Muscle of back (tissue), 3 donors: ENCODE measurements at regions not wholly inside any gene's neighbourhood (a gene's known extent, or its start where the extent isn't known, plus 50 kb on each side); places are given as distances from the start of the nearest gene placed in this dataset.
A peak's percentile ranks its signal among the peaks of the same experiment; 100 is the strongest.
"Not testable (repeated sequence)": the region's sequence is repeated elsewhere in the genome, so short reads cannot be mapped to it uniquely, and the experiment has no call there.

Experiments used
- DNase-seq, 3 donors: peaks; one replicate each; pipeline versions ENCODE4 v3.0.0 to v3.0.0-alpha.2; 2013

DNA sequence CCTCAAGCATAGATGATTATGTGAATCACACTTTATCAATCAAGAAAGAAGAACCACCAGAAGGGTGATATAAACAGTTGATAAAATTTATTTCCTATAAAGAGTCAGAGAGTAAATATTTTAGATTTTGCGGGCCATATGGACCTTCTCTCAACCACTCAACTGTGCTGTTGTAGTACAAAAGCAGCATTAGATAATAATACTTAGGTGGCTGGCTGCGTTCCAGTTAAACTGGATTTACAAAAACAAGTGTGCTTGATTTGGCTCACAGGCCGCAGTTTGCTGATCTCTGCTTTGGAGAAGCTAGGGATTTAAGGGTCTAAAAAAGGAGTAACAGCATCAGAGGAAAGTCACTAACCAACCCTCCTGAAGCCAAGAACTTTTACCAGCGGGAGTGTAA lies 1406.0 kb downstream of the KCNT2 start:
- peak in 1 of 3 donors; percentile 25 for DNase-seq

DNA sequence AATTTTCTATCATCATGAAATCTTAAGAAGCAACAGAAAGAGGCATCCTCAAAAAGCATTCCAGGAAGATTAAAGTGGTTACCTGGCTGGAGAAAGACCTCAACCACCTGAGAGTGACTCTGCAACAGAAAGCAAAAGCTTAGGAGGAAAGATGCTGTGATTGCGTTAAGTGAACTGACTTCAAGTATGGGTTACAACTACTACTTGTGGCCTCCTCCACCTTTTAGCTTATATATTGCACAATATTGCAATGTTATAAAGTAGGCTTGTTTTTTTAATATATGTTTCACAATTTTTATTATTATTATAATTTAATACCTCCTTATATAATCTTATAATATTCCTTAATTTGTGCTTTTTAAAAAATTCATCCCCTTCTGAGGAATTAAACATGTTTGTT lies 1407.5 kb downstream of the KCNT2 start:
- no peak for DNase-seq

DNA sequence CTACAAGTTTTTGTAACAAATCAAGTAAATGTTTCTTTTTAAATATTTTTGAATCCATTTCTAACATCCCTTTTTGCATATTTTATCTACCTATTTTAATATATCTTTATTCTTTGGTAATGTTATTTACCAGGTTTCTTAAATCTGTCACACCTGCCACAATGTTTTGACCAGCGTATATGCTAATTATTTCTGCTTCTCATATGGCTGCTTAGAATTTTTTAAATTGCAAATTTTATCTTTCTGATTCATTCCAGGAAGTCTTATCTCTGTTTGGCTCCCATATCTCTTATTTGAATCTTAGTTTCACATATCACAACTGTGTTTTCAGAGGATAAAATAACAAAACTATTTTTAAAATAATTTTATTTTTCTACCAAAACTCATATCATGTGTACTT lies 1411.1 kb downstream of the KCNT2 start:
- no peak for DNase-seq

DNA sequence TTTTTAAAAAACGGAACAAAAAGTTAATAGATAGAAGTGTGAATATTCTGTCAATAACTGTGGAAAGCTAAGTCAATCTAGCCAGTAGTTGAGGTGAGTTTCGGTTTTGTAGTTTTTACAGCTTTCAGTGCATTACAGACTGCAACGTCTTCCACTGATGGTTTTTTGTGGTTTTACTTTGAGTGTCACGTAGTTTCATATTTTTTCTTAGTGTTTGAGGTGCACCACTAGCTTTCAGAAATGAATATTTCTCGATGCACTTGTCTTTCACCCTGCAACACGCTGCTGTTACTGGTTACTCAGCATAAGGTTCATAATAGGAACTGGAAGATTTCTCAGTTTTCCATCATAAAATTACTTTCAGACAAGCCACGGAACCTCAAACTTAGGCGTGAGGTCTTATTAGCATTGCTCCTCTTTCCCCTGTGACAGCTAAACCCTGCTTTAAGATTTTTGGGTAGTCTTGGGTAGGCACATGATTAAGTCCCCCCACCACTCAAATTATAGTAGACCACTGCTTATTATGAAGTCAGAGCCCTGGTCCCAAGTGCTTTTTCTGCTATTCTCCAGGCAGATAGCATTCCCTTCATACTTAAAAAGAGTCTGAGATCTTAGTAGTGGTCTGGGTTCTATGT lies 1412.7 kb downstream of the KCNT2 start:
- peak in 2 of 3 donors; percentile 2 to 7 for DNase-seq

DNA sequence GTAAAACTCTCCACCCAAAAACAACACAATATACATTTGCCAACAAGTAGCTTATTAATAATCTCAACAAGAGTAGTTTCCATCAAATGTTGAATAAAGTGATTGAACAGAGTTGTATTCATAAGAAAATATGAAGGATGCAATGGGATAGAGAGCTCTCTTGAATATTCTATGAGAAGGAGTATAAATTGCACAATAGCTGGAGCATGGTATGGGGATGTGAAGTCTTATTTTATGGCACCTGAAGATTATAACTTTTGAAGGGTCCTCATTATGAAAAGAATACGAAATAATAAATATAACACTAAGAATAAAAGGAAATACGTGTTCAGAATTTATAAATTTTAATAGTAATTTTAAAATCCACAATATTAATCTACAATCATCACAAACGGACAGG lies 1415.1 kb downstream of the KCNT2 start:
- no peak for DNase-seq

DNA sequence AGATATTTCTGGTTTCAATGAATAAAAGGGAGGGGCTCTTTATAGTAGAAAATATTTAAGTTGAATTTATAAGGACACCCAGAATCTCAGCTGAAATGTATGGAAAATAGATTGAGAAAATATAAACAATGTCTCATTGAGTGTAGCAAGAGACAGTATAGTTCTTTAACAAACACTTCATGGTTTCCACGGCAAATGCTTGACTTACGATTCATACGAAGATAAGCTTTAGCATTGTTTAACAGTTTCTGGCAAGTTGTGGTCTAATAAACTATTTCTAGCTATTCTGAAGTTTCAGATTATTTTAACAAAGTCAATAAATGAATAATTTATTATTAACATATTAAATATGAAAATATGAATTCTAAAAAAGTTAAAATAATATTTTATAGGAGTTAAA lies 1419.4 kb downstream of the KCNT2 start:
- DNase-seq: peak in 2 of 3 donors; percentile 5 to 10

DNA sequence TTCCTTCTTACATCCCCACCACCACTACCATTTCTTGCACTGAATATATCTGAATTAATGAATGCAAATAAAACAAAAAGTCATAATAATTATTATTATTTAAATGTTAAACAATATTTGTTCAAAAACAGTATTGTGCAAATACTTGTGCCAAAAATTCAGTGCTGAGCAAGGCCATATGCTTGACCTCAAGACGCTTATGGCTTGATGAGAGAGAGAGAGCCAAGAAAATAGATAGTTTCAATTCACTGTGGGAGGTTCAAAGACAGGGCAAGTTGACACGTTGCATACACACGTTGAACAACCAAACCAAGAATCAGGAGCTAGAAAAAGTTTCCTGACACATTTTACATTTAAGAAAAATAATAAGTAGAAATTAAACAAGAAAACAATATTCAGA lies 1421.7 kb downstream of the KCNT2 start:
- peak in 1 of 3 donors; percentile 11 for DNase-seq

DNA sequence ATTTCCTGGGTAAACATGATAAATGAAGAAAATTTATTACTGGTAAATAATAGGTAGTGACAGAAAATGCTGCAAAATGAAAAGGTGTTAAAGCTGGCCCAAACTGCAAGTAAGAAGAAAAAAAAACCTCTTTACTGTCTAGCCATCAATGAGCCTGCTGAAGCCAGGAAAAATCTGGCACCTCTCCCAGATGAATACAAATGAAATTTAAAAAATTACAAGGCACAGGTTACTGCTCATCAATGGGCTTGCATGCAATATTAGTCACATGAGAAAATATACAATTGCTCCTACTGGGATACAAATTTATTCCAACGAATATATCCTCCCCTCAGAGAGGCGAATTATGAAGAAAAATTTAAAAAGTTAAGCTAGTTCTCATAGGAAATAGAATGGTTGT lies 1422.5 kb downstream of the KCNT2 start:
- DNase-seq: peak in 2 of 3 donors; percentile 5 to 6

DNA sequence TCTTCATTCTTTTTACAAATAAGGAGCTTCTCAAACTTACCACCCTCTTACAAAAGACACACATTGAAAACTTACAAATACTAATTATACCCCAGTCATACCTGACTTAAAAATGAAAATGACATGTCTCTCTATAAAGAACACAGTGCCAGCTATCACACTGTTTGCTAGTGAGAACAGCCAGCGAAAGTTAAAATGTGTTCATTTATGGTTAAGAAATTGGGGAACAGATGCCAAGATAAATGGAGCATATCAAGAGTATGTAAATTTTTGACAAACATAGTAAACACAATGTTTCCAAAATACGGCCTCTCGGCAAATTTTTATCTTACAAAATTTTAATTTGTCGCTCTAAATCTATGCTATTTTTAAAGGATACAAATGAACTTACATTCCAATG lies 1422.9 kb downstream of the KCNT2 start:
- DNase-seq: no peak

DNA sequence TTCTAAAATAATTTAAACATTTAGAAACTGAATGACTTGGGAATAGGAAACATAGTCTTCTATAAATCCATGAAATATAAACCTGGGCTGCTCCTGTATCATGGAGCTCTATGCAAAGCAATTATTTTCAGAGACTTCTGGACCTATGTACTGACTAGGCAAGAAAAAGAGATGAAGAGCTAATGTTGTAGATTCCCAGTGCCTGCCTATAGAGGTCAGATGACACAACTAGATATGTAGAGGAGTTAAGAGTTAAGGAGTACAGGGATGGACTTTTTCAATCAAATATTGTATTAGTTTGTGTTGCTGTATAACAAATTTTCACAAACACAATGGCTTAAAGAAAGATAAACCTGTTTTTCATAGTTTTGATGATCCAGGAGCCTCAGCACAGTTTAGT lies 1434.5 kb downstream of the KCNT2 start:
- DNase-seq: no peak

DNA sequence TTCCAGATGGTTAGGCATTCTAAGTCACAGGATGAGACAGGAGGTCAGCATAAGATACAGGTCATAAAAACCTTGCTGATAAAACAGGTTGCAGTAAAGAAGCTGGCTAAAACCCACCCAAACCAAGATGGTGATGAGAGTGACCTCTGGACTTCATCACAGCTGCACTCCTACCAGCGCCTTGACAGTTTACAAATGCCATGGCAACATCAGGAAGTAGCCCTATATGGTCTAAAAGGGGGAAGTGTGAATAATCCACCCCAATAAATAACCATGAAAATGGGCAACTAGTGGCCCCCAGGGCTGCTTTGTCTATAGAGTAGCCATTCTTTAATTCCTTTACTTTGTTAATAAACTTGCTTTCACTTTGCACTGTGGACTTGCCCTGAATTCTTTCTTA lies 1448.4 kb downstream of the KCNT2 start:
- not testable (repeated sequence) for DNase-seq

DNA sequence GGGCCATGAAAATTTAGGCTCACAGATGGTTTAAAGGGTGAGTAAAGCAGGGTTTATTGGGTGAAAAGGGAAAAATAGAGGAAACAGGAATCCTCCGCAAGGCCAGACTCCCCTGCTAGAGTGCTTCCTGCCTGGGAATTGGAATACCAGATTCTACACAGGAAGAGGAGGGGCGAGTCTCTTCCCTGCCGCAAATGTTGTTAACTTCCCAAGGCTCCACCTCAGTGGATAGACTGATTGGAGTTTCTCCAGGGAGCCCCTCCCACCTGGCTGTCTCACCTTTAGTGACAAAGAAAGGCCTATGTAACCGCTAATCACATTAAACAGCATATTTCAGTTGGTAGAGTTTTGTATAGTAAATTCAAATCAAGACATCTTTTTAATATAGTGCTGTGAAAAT lies 1450.1 kb downstream of the KCNT2 start:
- DNase-seq: no peak

DNA sequence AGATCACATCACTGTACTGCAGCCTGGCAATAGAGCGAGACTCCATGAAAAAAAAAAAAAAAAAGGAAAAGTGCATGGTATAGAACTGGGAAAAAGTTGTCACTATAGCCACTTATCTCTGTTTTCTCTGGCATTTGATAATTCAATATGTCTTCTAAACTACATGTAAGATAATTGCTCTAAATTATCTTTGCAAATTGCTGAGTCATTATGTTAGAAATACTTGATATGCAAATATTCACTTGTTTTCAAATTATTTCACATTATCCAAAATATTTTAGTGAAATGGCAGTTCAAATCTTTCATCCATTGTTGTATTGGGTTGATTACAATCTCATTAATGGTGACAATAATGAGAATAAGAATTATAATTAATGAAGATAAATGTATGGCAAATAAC lies 1455.1 kb downstream of the KCNT2 start:
- no peak for DNase-seq

DNA sequence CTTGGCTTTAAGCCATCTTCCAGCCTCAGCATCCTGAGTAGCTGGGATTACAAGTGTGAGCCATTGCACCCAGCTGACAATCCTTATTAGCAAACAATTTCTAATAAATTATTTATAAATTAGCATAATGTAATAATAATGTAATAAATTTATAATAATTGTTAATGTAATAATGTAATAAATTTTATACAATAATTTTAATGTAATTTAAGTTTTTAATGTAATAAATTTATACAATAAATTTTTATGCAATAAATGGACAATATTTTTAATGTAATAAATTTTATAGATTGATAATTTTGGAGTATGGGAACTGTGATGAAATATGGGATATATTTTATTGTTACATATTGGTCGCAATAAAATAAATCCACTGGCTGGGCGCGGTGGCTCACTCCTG lies 1457.5 kb downstream of the KCNT2 start:
- no peak for DNase-seq

DNA sequence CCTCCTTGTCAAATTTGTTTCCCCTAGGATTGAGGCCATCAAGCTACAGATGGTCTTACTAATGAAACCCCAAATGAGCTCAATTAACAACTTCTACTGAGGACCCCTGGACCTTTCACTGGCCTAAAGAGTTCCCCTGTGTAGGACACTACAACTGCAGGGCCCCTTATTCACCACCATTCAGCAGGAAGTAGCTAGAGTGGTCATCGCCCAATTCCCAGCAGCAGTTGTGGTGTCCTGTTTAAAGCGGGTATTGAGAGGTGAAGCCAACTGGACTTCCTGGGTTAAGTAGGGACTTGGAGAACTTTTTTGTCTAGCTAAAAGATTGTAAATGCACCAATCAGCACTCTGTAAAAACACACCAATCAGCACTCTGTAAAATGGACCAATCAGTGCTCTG lies 1466.9 kb downstream of the KCNT2 start:
- no peak for DNase-seq

DNA sequence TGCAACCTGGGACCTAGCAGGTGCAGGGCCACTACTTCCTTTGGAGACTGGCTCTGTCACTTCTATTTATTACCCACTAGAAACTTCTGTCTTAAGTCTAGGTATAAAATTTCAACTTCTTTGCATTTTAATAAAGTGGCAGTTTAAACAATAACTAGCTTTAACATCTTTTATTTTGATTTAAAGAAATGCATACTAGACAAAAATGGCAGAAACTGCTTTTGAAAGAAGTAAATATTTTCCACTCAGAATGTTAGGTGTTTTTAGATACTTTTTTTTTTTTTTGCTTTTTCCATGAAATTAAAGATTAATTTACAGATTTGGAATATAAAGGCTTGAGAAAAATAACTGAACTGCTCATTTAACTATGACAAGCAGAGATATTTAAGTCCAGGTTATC lies 1477.6 kb downstream of the KCNT2 start:
- DNase-seq: no peak

DNA sequence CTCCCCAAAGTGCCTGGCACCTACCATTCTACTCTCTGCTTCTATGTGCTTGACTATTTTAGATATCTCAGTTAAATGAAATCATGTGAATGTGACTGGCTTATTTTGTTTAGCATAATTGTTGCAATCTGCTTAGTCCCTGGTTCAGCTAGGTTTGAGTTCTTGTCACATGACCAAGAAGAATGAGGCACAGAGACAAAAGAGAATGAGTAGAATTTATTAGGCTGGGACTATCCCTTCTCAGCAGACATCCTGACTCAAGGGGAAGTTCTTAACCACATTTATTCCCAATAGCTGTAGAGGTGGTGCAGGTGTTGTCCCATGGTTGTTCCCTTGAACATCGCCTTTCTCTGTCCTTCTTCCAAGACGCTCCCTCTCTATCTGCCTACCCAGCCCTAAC lies 1485.7 kb downstream of the KCNT2 start:
- no peak for DNase-seq

DNA sequence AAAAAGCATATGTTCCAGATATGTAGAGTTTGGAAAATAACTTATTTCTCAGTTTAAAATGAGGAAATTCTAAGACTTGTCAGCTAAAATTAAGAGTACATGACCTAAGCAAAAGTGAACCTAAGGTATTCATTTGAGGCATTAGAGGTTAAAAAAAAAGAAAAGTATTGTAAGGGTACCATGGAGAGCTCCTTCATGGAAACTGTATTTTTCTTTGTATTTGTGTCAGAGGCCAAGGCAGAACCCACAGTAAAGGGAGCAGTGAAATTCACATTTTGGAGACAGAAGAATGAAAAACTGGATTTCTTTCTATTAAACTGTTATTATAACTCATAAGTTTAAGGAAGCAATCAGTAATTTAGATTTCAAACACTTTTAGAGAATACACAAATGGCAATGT lies 1494.8 kb downstream of the KCNT2 start:
- no peak for DNase-seq

DNA sequence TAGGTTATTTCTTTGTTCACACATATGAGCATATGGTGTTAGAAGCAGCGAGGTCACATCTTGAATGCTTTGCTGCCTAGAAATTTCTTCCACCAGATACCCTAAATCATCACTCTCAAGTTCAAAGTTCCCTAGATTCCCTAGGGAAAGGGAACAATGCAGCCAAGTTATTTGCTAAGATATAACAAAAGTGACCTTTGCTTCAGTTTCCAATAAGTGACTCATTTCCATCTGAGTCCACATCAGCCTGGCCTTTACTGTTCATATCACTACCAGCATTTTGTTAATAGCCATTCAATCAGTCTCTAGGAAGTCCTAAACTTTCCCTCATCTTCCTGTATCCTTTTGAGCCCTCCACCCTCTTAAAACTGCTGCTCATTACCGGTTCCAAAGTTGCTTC lies 1502.5 kb downstream of the KCNT2 start:
- DNase-seq: no peak

DNA sequence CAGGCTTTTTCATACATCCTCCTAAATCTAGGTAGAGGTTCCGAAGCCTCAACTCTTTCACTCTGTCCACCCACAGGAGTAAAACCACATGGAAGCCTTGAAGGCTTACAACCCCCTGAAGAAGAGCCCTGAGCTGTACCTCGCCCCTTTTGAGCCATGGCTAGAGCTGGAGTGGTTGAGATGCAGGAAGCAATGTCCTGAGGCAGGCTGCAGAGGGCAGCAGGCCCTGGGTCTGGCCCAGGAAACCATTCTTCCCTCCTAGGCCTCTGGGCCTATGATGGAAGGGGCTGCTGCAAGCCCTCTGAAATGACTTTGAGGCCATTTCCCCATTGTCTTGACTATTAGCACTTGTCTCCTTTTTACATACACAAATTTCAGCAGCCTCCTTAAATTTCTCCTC lies 1503.0 kb downstream of the KCNT2 start:
- DNase-seq: no peak

DNA sequence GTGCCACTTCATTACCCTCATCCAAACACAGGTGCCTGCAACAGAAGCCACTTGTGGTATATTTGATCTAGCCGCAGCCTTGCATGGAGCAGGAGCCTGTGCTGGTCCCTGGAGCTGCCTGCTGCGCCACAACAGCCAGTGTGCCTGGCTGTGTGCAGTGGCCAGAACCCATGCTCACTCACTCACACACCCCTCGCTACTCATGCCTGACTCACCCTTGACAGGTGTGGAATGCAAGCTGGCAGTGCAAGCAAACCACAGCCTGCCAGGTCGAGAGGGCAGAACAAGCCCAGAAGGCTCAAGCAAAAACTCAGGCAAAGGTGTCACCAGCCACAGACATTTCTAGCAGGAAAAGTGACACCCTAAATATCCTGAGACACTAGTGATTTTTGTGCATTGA lies 1510.9 kb downstream of the KCNT2 start:
- no peak for DNase-seq

DNA sequence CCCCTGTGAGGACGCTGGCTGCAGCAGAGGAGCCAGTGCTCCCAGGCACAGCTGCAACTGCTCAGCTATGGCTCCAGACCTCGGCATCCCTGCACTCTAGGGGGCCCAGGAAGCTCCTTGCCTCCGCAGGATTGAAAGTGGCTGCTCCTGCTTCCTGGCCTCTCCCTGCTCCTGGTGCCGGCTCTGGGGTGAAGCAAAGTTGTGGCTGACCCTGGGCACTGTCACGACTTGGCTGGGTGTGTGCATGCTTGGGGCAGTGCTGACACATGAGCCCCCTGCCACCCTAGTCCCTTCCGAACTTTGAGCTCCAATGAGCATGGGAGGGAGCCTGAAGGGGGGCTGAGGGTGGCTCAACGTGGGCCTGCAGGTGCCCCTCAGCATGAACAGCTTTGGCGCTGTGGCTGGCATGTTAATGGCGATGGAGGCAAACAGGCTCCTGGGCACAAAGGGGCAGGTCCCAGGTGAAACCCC lies 1512.2 kb downstream of the KCNT2 start:
- no peak for DNase-seq

DNA sequence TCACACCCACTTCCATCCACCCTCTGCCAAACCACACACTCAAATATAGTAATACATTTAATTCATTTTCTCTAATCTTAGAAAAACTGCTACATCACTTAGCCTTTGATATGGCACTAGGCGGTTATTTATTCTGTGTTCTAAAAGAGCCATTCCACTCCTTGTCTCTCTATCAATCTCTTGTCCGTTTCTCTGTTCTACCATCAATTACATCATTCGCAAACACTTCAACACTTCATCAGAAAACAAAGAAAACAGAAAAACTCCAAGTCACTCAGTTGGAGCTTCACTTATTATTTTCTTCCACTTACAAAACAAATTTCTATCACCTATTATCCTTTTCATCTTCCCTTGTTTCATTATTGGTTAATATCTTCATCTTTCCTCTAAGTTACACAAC lies 1523.0 kb downstream of the KCNT2 start:
- DNase-seq: no peak

DNA sequence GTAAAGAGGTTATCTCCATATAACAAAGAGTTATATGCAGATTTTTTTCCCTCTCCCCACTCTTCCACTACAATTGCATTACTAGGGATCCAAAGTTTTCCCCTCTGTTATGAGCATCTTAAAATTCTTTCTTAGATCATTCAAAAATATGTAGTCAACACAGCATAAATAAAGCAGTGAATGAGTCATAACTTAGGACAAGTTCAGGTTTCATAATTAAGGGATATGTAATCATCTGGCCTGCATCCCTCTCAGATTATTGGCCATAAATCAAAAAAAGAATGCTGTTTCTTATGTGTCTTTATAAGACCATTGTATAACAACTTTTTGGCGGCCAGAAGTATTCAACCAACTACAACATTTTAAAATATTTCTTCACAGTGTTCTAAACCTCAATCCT lies 1526.1 kb downstream of the KCNT2 start:
- peak; percentile 7 to 36 (median 10) for DNase-seq

DNA sequence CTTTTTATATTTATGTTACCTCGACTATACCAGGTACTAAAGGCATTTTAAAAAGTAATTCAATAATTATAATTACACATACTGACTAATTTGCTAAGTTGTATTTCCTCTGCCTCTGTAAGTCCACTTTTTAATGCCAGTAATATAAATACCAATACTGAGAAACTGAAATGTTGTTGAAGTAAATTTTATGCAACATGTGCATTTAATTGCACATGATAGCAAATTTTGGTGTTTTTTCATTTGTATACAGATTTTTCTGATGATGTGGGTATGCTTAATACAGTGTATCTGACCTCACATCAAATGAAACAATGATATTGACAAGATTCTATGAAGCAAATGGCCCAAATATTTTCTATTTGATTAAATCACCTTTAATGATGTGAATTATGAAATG lies 1531.6 kb downstream of the KCNT2 start:
- no peak for DNase-seq
